Activated B cell treated with CpG ODN at 0.5 μM for 24 hours (primary cell): ENCODE measurements at regions not wholly inside any gene's neighbourhood (a gene's known extent, or its start where the extent isn't known, plus 50 kb on each side); places are given as distances from the start of the nearest gene placed in this dataset.
"Not testable (repeated sequence)": the region's sequence is repeated elsewhere in the genome, so short reads cannot be mapped to it uniquely, and the experiment has no call there.

ENCODE experiments used
- ATAC-seq: fragments of 200-7000 bp; cut with Tn5 transposase; one replicate; pipeline ENCODE4 v1.10.0; 2021; ENCODE audit warnings: low read depth, mild to moderate bottlenecking, moderate library complexity
- CTCF ChIA-PET: fragments of 350-600 bp; sonication (Branson Sonifier 250); formaldehyde crosslinking; loops from one replicate; lab custom pipeline; 2021; ENCODE audit warnings: antibody characterized with exemption; lab: Charles Lee
- POLR2A ChIA-PET: fragments of 350-600 bp; sonication (Branson Sonifier 250); formaldehyde crosslinking; loops from one replicate; lab custom pipeline; 2021; ENCODE audit warnings: antibody characterized with exemption; lab: Charles Lee
- DNase-seq: peaks from one replicate; pipeline ENCODE4 v3.0.0; 2022
- H3K27ac Mint-ChIP-seq: one replicate; pipeline ENCODE4 v1.8.0; 2020; ENCODE audit warnings: mixed read lengths
- H3K27me3 Mint-ChIP-seq: one replicate; pipeline ENCODE4 v1.8.0; 2021; ENCODE audit warnings: mixed read lengths
- H3K36me3 Mint-ChIP-seq: one replicate; pipeline ENCODE4 v1.8.0; 2021; ENCODE audit warnings: low read depth, mixed read lengths
- H3K4me1 Mint-ChIP-seq: one replicate; pipeline ENCODE4 v1.8.0; 2021; ENCODE audit warnings: mixed read lengths
- H3K4me3 Mint-ChIP-seq: one replicate; pipeline ENCODE4 v1.8.0; 2020; ENCODE audit warnings: mild to moderate bottlenecking, mixed read lengths
- H3K9me3 Mint-ChIP-seq: one replicate; pipeline ENCODE4 v1.8.0; 2020; ENCODE audit warnings: mixed read lengths
- intact Hi-C: fragments of 100-400 bp; cut with micrococcal nuclease; formaldehyde crosslinking; loops from one replicate; pipeline ENCODE4 v1.15.1; 2024
- TF ChIP-seq, protein P1 (sequence below): fragments of 200-600 bp; IDR thresholded peaks from one replicate; pipeline ENCODE4 v1.8.0; 2022; ENCODE audit warnings: antibody characterized with exemption, mild to moderate bottlenecking

DNA sequence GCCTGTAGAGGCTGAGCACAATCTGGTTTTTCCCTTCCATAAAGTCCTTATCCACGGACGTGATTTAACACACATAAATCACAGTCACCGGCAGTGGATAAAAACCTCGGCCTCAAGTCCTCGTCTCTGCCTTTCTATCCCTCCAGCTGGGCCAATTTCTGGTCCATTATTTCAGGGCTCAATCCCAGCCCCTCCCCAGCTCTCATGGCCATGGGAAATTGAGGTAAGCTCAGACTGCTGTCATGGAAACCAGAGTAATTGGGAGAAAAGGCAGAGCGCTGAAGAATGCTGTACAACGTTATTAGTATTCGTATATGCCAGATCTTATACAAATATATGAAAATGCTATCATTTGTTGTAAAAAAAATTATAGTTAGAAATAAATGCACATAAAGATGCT, 86.2 kb upstream of the USP29 start:
- no peak overlapping the region for H3K4me3 Mint-ChIP-seq
- no peaks in the 10 kb centered on the region for H3K4me1 Mint-ChIP-seq
- no peak for DNase-seq
- ChIA-PET CTCF (no interaction called here), POLR2A (no interaction called here)
- no peak overlapping the region for H3K27ac Mint-ChIP-seq
- H3K27me3 Mint-ChIP-seq, result no peaks in the 10 kb centered on the region
- intact Hi-C loops, result no loop called here
- TF ChIP-seq, protein P1, sequence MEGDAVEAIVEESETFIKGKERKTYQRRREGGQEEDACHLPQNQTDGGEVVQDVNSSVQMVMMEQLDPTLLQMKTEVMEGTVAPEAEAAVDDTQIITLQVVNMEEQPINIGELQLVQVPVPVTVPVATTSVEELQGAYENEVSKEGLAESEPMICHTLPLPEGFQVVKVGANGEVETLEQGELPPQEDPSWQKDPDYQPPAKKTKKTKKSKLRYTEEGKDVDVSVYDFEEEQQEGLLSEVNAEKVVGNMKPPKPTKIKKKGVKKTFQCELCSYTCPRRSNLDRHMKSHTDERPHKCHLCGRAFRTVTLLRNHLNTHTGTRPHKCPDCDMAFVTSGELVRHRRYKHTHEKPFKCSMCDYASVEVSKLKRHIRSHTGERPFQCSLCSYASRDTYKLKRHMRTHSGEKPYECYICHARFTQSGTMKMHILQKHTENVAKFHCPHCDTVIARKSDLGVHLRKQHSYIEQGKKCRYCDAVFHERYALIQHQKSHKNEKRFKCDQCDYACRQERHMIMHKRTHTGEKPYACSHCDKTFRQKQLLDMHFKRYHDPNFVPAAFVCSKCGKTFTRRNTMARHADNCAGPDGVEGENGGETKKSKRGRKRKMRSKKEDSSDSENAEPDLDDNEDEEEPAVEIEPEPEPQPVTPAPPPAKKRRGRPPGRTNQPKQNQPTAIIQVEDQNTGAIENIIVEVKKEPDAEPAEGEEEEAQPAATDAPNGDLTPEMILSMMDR, result no peak
- peaks cover 19% of the 10 kb centered on the region for H3K9me3 Mint-ChIP-seq
- no peaks in the 10 kb centered on the region for H3K36me3 Mint-ChIP-seq
- no peak for ATAC-seq

DNA sequence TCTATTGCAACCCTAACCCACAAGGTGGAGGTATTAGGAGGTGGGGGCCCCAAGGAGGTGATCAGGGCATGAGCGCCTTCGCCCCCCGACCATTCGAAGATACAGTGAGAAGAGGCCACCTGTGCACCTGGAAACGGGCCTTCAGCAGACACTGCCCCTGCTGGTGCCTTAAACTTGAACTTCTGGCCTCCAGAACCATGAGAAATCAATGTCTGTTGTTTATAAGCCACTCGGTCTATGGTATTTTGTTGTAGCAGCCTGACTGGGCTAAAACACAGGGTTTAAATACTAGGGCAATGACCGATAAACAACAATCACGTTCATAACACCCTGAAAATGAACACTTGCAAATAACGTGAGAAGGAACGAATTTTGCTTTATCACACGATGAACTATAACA, 85.2 kb upstream of the USP29 start:
- Mint-ChIP-seq H3K4me3 (no peak overlapping the region), H3K27me3 (no peaks in the 10 kb centered on the region), H3K36me3 (no peaks in the 10 kb centered on the region), H3K4me1 (no peaks in the 10 kb centered on the region), H3K9me3 (peaks cover 19% of the 10 kb centered on the region), H3K27ac (no peak overlapping the region)
- ChIA-PET CTCF (no interaction called here), POLR2A (no interaction called here)
- intact Hi-C loops, result no loop called here
- no peak for DNase-seq
- TF ChIP-seq, protein P1, result no peak
- no peak for ATAC-seq

DNA sequence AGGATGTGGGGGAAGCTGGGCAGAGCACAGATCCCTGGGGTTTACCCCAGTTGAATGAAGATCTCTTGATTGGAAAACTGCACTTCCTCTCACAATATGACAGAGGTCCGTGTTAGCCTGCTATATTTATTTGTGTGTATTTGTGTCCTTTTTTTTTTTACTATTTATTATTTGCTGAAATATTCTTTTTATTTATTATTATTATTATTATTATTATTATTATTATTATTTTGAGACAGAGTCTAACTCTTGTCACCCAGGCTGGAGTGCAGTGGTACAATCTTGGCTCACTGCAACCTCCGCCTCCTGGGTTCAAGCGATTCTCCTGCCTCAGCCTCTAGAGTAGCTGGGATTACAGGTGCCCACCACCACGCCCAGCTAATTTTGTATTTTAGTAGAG, 84.0 kb upstream of the USP29 start:
- H3K9me3 Mint-ChIP-seq, result peaks cover 23% of the 10 kb centered on the region
- H3K4me3 Mint-ChIP-seq, H3K36me3 Mint-ChIP-seq, H3K27ac Mint-ChIP-seq, DNase-seq, intact Hi-C loops, POLR2A ChIA-PET, H3K27me3 Mint-ChIP-seq, ATAC-seq, CTCF ChIA-PET, H3K4me1 Mint-ChIP-seq: not testable (repeated sequence)

DNA sequence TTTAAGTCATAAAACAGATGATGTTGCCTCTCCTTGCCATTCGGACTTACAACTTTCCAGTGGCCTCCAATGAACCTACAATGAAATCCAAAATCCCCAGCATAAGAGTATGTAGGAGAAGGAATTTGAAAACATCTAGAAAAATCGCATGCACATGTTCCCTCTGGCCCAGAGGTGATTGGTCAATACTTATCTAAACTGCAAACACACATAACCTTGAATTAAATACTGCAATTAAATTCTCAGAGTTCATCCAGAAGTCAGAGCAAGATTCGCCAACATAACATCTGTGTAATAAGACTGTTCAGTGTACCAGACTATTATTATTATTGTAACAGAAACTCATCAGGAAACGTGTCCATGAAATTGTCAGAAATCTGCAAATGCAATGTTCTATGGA, 82.2 kb upstream of the USP29 start:
- ATAC-seq (no peak), DNase-seq (no peak)
- H3K9me3 Mint-ChIP-seq, result peaks cover 26% of the 10 kb centered on the region
- TF ChIP-seq, protein P1, result no peak
- CTCF ChIA-PET, result no interaction called here
- no peaks in the 10 kb centered on the region for H3K27me3 Mint-ChIP-seq
- no peaks in the 10 kb centered on the region for H3K36me3 Mint-ChIP-seq
- H3K4me3 Mint-ChIP-seq, result no peak overlapping the region
- no peak overlapping the region for H3K27ac Mint-ChIP-seq
- POLR2A ChIA-PET, result no interaction called here
- no peaks in the 10 kb centered on the region for H3K4me1 Mint-ChIP-seq
- intact Hi-C loops, result no loop called here

DNA sequence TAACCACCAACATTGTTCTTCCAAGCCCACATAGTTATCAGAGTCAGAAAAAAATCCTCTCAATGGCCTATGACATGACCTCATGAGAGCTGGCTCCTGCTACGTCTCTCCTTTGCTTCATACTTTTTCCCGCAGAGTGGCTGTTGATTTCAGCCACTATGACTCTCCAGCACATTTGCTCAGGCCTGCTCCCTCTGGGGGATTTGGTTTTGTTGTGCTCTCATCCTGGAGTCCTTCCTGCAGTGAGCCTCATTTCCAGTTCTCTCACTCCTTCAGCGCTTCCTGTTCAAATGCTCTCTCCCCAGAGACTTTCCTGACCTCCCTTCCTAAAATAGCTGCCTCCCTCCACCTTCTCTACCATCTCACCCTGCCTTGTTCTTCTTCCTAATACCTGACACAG, 72.0 kb upstream of the USP29 start:
- ChIA-PET POLR2A (no interaction called here), CTCF (no interaction called here)
- intact Hi-C loops, result no loop called here
- H3K27ac Mint-ChIP-seq, result no peak overlapping the region
- H3K4me3 Mint-ChIP-seq, result no peak overlapping the region
- TF ChIP-seq, protein P1, result no peak
- no peaks in the 10 kb centered on the region for H3K27me3 Mint-ChIP-seq
- H3K36me3 Mint-ChIP-seq, result no peaks in the 10 kb centered on the region
- peaks cover 23% of the 10 kb centered on the region for H3K9me3 Mint-ChIP-seq
- no peaks in the 10 kb centered on the region for H3K4me1 Mint-ChIP-seq
- no peak for ATAC-seq
- no peak for DNase-seq

DNA sequence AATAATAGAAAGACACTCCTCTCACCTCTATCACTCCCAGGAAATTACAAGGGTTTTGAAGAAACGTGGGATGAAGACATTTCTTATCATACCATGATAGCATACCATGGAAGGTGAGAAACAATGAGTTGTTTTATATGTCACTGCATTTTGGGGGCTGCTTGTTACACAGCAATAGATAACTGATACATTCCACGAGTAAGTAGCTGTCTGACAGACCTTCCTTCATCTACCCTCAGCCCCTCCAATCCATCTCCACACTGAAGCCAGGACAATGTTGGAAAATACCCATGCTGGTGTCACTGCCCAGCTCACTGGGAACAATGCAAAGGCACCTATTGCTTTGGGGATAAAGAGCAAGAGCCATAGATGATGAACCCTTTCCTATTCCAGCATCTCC, 68.9 kb upstream of the USP29 start:
- Mint-ChIP-seq H3K4me1 (no peaks in the 10 kb centered on the region), H3K9me3 (peaks cover 30% of the 10 kb centered on the region), H3K4me3 (no peak overlapping the region), H3K27ac (no peak overlapping the region), H3K27me3 (no peaks in the 10 kb centered on the region), H3K36me3 (no peaks in the 10 kb centered on the region)
- intact Hi-C loops, result no loop called here
- no peak for DNase-seq
- TF ChIP-seq, protein P1, result no peak
- POLR2A ChIA-PET, result no interaction called here
- no peak for ATAC-seq
- CTCF ChIA-PET, result no interaction called here
